Stimulated activated naive CD8-positive, alpha-beta T cell treated with anti-CD3 and anti-CD28 coated beads, Interleukin-15, amount 100 ng/mL, for 72 hours (primary cell): ENCODE measurements at regions not wholly inside any gene's neighbourhood (a gene's known extent, or its start where the extent isn't known, plus 50 kb on each side); places are given as distances from the start of the nearest gene placed in this dataset.
"Not testable (repeated sequence)": the region's sequence is repeated elsewhere in the genome, so short reads cannot be mapped to it uniquely, and the experiment has no call there.

ENCODE experiments used
- ATAC-seq: fragments of 150-1000 bp; cut with Tn5 transposase; 2 replicates; pipeline ENCODE4 v1.10.0; 2021; ENCODE audit warnings: mild to moderate bottlenecking, moderate library complexity
- DNase-seq, 2 donors: peaks; one replicate each; pipeline ENCODE4 v3.0.0; 2021 to 2022
- H3K27ac Mint-ChIP-seq, 2 donors: one replicate each; pipeline ENCODE4 v1.8.0; 2022; ENCODE audit warnings: mild to moderate bottlenecking in 2 of 2, mixed read lengths in 2 of 2, moderate library complexity in 2 of 2
- H3K27me3 Mint-ChIP-seq: one replicate; pipeline ENCODE4 v1.8.0; 2022; ENCODE audit warnings: mixed read lengths
- H3K4me1 Mint-ChIP-seq: one replicate; pipeline ENCODE4 v1.8.0; 2022; ENCODE audit warnings: mild to moderate bottlenecking, mixed read lengths
- H3K4me3 Mint-ChIP-seq, 2 donors: one replicate each; pipeline ENCODE4 v1.8.0; 2022; ENCODE audit warnings: mild to moderate bottlenecking in 2 of 2, mixed read lengths in 2 of 2, moderate library complexity in 1 of 2
- H3K9me3 Mint-ChIP-seq, 2 donors: one replicate each; pipeline ENCODE4 v1.8.0; 2022; ENCODE audit warnings: mixed read lengths in 2 of 2

DNA sequence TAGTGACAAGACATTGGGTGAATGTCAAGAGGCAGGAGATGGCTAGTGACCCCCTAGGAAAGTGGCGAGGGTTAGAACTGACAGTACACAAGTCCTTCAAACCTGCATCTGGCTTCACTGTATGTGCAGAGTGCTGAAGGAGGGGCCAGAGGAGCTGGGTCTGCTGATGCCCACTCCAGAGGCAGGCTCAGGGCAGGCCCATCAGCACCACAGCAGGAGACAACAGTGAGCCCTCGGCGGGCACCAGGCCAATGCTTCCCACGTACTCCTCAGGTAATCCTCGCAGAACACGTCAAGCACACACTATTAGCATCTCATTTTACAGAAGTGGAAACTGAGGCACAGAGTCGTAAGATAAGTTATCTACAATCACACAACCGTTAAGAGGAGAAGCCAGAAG is 76.1 kb upstream of the SH3PXD2B start:
- Mint-ChIP-seq H3K4me3 (no peak overlapping the region), H3K27ac (no peak overlapping the region), H3K4me1 (peaks cover 14% of the 10 kb centered on the region), H3K27me3 (peaks cover 30% of the 10 kb centered on the region), H3K9me3 (no peaks in the 10 kb centered on the region)
- ATAC-seq (no peak), DNase-seq (no peak)

DNA sequence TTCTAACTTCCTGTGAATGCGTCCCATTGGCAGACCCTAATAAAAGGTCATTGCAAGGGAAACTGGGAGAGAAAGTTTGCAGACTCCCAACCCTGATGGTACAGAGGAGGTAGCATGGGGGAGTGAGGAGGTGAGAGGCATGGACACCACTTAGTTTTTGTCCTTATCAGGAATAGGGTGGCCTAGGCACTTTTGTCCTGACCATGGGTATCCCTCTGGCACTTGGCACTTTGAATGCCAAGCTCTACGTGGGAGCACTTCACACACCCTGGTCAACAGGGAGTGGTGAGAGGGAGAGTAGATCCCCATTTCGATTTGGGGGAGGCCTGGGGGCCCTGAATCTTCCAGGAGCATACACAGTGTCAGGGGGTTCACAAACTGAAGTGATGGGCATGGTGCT is 75.6 kb upstream of the SH3PXD2B start:
- Mint-ChIP-seq H3K9me3 (no peaks in the 10 kb centered on the region), H3K27ac (no peak overlapping the region), H3K27me3 (peaks cover 30% of the 10 kb centered on the region), H3K4me1 (peaks cover 14% of the 10 kb centered on the region), H3K4me3 (no peak overlapping the region)
- ATAC-seq (no peak), DNase-seq (no peak)

DNA sequence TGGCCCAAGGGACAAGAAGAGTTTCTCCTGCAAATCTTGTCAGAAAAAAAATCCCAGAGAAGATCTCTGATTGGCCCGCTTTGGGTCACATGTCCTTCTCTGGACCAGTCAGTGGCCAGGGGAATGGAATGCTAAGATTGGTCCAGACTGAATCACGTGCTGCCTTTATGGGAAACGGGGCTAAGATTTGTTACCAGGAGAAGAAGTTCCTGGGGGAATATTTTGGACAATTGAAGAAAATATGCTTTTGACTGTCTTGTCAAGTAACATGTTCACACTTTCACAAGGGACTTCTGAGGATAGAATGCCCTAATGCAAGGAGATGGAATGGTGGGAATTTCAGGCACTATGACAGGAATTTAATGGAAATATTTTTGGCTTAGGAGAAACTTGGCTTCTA is 74.1 kb upstream of the SH3PXD2B start:
- Mint-ChIP-seq H3K4me3 (no peak overlapping the region), H3K27ac (no peak overlapping the region), H3K27me3 (peaks cover 28% of the 10 kb centered on the region), H3K9me3 (peaks cover 0 to under 1% of the 10 kb centered on the region in 2 donors), H3K4me1 (peaks cover 11% of the 10 kb centered on the region)
- ATAC-seq (no peak), DNase-seq (no peak)

DNA sequence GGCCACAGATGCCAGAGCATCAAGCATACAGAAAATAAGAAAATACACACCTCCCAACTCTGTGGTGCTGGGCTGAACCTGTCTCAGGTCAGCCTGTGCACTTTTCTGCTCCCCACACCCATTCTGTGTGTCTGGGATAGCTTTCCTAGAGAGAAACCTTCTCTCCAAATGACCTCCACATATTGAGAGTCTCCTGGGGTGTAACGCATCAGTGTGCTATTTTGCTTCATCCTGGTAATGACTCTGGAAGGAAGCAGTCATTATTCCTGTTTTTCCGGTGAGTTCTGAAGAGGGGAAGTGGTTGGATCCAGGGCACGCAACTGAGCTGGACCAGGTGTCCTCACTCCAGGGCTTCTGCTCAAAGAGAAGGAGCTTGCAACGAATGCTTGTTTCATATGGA is 73.2 kb upstream of the SH3PXD2B start:
- Mint-ChIP-seq H3K9me3 (peaks cover 0 to 8% of the 10 kb centered on the region in 2 donors), H3K27ac (no peak overlapping the region), H3K4me1 (peaks cover 7% of the 10 kb centered on the region), H3K27me3 (peaks cover 21% of the 10 kb centered on the region), H3K4me3 (no peak overlapping the region)
- no peak for ATAC-seq
- no peak for DNase-seq

DNA sequence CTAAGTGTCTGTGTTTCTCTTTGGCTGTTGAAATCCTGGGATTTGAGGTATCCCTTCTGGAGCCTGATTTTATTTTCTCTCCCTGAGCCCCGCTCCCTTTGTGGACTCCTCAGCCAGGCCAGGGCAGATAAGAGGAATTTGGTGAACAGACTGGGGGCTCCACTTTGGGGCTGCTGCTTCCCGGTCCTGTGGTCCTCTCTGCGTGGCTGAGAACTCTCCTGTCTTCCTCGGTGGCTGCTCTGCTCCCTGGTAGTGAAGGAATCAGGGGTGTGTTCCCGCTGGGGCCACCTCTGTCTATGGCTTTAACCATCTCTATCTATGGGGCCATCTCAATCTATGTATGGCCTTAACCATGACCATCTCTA is 71.7 kb upstream of the SH3PXD2B start:
- peaks cover 3% of the 10 kb centered on the region for H3K4me1 Mint-ChIP-seq
- ATAC-seq (no peak), DNase-seq (peak in 1 of 2 donors; percentile 0)
- H3K9me3 Mint-ChIP-seq: peaks cover 14 to 17% of the 10 kb centered on the region in 2 donors
- H3K27me3 Mint-ChIP-seq: peaks cover 21% of the 10 kb centered on the region
- H3K4me3 Mint-ChIP-seq: no peak overlapping the region
- H3K27ac Mint-ChIP-seq: no peak overlapping the region

DNA sequence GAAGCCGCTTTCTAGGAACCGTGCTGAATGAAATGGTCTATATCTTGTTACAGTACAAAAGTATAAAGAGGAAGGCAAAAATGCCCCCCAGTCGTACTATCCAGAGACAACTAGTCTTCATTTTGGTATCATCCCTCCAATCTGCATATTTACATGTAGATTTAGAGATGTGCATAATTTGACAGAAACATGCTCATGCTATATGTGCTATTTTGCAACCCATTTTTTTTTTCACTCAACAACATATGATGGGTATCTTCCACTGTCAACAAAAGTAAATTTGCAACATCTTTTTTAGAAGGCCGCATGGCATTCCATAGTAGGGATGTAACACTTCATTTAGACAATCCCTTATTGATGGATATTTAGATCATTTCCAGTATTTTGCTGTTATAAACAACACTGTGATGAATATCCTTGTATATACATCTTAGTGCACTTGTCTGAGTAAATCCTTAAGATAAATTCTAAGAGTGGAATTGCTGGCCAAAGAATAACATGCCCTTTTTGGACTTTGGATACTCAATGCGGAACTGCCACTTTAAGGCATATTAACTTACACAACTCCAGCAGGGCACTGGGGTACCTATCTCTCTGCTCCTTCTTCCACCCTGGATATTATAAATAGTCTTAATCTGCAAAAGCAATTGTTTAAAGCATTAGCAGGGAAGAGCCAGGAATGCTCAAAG is 71.1 kb upstream of the SH3PXD2B start:
- Mint-ChIP-seq H3K9me3 (peaks cover 19% of the 10 kb centered on the region in 2 donors), H3K27ac (no peak overlapping the region), H3K4me3 (no peak overlapping the region), H3K4me1 (no peaks in the 10 kb centered on the region), H3K27me3 (peaks cover 21% of the 10 kb centered on the region)
- ATAC-seq (no peak), DNase-seq (no peak)

DNA sequence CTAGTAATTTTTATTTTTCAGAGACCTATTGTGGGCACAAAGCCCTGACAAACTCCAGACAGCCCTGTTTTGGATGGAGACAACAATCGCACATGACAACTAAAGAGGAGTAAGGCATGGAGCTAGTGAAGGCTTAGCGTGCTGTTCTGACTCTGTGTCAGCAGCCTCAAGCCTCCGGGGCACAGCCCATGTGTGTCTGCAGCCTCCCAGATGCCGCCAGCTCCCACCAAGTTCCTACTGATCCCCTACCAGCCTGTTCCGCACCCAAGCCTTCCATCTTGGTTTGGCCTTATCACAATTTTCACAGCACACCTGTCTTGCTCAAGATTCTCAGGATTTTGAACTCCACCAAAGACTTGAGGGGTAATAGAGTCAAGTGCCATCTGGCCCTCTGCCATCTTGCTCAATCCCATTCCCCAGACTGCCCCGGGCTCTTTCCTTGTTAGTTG is 70.3 kb upstream of the SH3PXD2B start:
- H3K27me3 Mint-ChIP-seq: peaks cover 20% of the 10 kb centered on the region
- ATAC-seq (no peak), DNase-seq (no peak)
- no peaks in the 10 kb centered on the region for H3K4me1 Mint-ChIP-seq
- no peak overlapping the region for H3K4me3 Mint-ChIP-seq
- H3K9me3 Mint-ChIP-seq: peaks cover 19 to 28% of the 10 kb centered on the region in 2 donors
- no peak overlapping the region for H3K27ac Mint-ChIP-seq

DNA sequence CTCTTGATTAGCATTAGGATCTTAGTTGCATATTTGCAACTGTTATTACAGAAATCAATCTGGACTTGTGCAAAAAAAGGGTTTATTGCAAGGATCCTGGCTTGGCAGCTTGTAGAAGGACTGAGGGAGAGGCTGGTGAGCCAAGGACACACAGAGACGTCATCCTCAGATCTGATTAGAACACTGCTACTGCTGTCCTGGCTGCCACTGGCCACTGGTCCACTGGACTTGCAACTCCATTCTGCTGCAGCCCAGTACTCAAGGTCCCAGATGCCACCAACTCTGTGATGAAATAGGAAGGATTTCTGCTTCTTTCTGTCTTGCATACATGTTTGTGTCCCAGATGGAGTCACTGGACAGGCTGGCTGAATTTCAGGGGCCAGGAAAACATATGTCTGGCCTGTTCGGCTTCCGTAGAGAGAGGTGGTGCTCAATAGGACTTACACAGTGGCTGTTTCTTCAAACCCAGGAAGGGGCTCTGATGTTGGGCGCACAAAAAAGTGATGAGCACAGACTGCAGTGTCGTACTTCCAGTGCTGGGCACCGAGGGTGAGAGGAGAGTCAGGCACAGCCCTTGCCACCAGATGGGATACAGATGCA is 68.9 kb upstream of the SH3PXD2B start:
- H3K9me3 Mint-ChIP-seq: peaks cover 19 to 33% of the 10 kb centered on the region in 2 donors
- no peak for ATAC-seq

DNA sequence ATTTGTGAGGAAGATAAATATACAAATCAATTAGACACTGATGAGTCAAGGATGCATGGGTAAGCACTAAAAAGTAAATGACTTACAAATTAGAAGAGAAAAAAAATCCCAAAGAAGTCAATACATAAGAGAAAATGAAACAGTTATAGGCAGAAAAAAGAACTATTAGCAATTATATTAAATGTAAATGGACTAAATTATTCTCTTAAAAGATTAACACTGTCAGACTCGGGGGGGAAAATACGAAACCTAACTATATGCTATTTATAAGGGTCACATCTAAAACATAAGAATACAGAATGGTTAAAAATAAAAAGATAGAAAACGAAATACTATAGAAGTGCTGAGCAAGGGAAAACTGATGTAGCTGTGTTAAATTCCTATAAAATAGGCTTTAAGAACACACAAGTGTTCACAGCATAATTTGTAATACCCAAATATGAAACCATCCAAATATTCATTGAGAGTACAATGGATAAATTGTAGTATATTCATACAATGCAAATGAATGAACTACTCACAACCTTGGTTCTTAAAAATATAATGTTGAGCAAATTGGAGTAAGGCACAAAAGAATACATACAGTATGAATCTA is 67.1 kb upstream of the SH3PXD2B start:
- Mint-ChIP-seq H3K4me1 (no peaks in the 10 kb centered on the region), H3K4me3 (no peak overlapping the region), H3K27me3 (peaks cover 16% of the 10 kb centered on the region), H3K9me3 (peaks cover 19 to 33% of the 10 kb centered on the region in 2 donors), H3K27ac (no peak overlapping the region)
- no peak for ATAC-seq
- DNase-seq: no peak

More for the DNA sequence above, 68.9 kb upstream of the SH3PXD2B start:
- H3K27ac Mint-ChIP-seq: no peak overlapping the region
- H3K4me1 Mint-ChIP-seq: no peaks in the 10 kb centered on the region
- no peak overlapping the region for H3K4me3 Mint-ChIP-seq
- DNase-seq: no peak
- H3K27me3 Mint-ChIP-seq: peaks cover 10% of the 10 kb centered on the region

DNA sequence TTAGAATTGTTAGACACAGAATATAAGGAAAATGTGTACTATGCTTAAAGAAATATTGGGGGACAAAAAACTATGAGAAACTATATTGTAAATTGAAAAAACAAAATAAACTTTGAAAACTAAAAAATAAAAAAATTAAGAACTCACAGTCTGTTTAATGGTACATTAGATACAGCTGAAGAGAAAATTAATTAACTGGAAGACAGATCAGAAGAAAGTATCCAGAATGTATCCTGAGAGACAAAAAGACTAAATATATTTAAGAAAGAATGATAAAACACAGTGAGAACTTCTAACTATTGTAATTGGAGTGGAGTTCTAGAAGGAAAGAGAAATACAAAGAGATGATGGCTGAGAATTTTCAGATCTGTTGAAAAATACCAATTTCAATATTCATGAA is 57.6 kb upstream of the SH3PXD2B start:
- H3K27me3 Mint-ChIP-seq: peaks cover 60% of the 10 kb centered on the region

DNA sequence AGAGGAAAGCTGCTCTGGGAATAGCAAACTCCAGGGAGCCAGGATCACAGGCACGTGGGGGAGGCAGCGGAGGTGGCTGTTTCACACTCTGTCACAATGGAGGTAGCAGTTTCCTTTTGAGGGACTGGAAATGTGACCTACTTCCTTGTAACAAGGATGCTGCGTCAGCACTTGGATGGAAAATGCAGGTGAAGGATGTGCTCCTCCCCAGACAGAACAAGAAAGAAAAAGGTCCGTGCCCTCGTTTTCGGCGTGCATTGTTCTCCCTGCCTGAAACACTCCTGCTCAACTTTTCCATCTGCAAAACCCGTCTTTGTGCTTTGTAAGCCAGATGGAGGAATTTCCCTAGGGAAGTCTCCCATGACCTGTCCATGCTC is 55.1 kb upstream of the SH3PXD2B start:
- Mint-ChIP-seq H3K4me3 (no peak overlapping the region), H3K9me3 (peaks cover 19 to 25% of the 10 kb centered on the region in 2 donors), H3K4me1 (no peaks in the 10 kb centered on the region), H3K27me3 (peaks cover 53% of the 10 kb centered on the region), H3K27ac (no peak overlapping the region)
- no peak for DNase-seq
- ATAC-seq: no peak

More for the DNA sequence above, 57.6 kb upstream of the SH3PXD2B start:
- Mint-ChIP-seq H3K4me3 (no peak overlapping the region), H3K9me3 (peaks cover 19 to 25% of the 10 kb centered on the region in 2 donors), H3K4me1 (no peaks in the 10 kb centered on the region), H3K27ac (no peak overlapping the region)
- ATAC-seq: no peak
- no peak for DNase-seq

DNA sequence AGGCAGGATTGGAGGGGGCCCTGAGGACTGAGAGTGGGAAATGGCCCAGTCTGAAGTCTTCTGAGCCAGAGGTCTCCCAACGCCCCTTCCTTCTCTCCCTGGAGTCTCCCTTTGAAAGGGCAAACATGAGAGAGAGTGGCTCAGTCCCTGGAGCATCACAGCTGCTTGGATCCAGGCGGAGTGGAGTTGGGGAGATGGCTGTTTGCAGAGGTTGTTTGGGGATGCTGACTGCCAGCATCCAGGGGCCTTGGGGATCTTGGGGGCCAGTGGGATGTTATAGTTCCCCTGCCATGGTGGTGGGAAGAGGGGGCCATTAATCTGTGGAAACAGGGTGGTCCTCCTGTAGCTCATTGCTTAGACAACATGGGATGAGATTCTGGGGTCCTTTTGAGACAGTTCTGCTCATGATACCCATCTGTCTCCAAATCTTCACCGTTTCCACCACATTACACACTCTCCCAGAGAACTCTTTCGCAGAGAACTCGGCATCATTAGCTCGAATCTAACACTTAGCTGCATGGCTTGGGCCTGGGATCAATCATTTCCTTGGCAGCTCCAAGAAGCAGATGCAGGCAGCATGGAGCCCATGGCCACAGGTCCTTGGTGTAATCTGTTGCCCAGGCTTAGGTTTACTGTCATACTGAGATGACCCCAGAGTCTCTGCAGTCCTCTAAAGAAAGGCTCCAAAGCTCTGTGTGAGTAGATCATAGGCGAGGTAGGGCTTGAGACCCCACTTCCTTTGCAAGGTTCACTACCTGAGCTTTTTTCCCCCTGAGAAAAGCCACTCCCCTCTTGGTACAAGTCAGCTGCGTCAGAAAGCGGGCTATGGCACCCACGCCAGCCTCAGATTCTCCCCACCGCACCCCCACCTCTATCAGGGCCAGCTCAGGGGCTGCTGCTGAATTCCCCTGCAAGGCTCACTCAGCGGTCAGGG is 54.4 kb upstream of the SH3PXD2B start:
- Mint-ChIP-seq H3K27me3 (peaks cover 47% of the 10 kb centered on the region), H3K4me3 (no peak overlapping the region), H3K4me1 (no peaks in the 10 kb centered on the region), H3K27ac (no peak overlapping the region), H3K9me3 (peaks cover 19 to 25% of the 10 kb centered on the region in 2 donors)
- ATAC-seq (no peak), DNase-seq (peak in 1 of 2 donors; percentile 3)

DNA sequence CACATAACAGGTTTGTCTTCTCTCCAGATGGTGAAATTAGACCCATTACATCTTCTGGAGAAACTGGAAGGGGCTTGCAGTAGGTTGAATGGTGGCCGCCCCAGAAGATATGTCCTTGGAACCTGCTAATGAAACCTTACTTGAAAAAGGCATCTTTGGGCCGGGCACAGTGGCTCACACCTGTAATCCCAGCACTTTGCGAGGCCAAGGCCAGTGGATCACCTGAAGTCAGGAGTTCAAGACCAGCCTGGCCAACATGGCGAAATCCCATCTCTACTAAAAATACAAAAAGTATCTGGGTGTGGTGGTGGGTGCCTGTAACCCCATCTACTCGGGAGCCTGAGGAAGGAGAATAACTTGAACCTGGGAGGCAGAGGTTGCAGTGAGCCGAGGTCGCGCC is 53.2 kb upstream of the SH3PXD2B start:
- Mint-ChIP-seq H3K9me3 (peaks cover 16 to 21% of the 10 kb centered on the region in 2 donors), H3K27me3 (peaks cover 36% of the 10 kb centered on the region)
- not testable (repeated sequence) for H3K4me3 Mint-ChIP-seq, H3K27ac Mint-ChIP-seq, H3K4me1 Mint-ChIP-seq, DNase-seq, ATAC-seq

DNA sequence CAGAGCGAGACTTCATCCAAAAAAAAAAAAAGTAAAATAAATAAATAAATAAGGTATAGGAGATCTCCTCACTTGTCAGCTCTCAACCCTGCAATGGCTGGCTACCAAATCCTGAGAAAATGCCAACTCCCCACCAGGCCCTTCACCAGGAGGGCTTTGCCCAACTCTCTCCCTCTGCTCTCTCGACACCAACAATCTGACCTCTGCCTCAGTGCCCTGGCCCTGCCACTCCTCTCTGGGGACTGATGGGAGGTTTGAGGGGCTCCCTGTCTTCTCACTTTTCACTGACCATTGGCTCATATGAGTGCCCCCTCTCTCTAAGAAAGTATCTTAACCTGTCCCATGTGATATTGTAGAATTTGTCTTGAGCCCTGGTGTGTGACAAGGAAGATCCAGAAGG is 52.6 kb upstream of the SH3PXD2B start:
- H3K4me3 Mint-ChIP-seq: no peak overlapping the region
- H3K27me3 Mint-ChIP-seq: peaks cover 30% of the 10 kb centered on the region
- no peaks in the 10 kb centered on the region for H3K4me1 Mint-ChIP-seq
- no peak for ATAC-seq
- peaks cover 10 to 16% of the 10 kb centered on the region in 2 donors for H3K9me3 Mint-ChIP-seq
- DNase-seq: no peak
- H3K27ac Mint-ChIP-seq: no peak overlapping the region

DNA sequence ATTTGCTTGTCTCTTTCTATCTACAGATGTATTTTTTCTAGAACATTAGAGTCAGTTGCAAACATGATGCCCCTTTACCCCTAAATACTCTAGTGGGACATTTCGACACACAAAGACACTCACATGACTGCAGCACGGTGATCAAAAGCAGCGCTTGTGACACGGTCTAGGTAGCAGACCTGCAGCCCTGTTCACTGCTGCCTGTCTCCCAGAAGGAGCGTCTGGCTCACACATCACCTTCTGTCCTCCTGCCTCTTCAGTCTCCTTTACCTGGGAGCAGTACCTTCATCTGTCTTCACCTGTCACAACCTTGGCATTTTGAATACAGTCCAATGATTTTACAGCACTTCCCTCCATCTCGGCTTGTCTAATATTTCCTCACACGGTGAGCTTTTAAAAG is 51.9 kb upstream of the SH3PXD2B start:
- Mint-ChIP-seq H3K4me3 (no peak overlapping the region), H3K9me3 (peaks cover 8 to 9% of the 10 kb centered on the region in 2 donors), H3K4me1 (no peaks in the 10 kb centered on the region), H3K27ac (peak overlapping the region in 1 of 2 donors; percentile 89), H3K27me3 (peaks cover 30% of the 10 kb centered on the region)
- DNase-seq (peak in 1 of 2 donors; percentile 0), ATAC-seq (no peak)
